Testis (tissue), 2 donors: ENCODE measurements at regions not wholly inside any gene's neighbourhood (a gene's known extent, or its start where the extent isn't known, plus 50 kb on each side); places are given as distances from the start of the nearest gene placed in this dataset.

Source experiments
- DNase-seq: peaks from one replicate; pipeline ENCODE4 v3.0.0-alpha.2; 2019
- H3K27ac ChIP-seq, 2 donors: fragments of 200-600 bp; sonication (generic); one replicate each; pipeline ENCODE4 v1.5.1; 2019
- H3K27me3 ChIP-seq: fragments of 200-600 bp; sonication (generic); one replicate; pipeline ENCODE4 v1.5.1; 2019
- H3K36me3 ChIP-seq: fragments of 200-600 bp; sonication (generic); one replicate; pipeline ENCODE4 v1.5.1; 2017; ENCODE audit warnings: low read depth; ENCODE audit errors: missing control alignments
- H3K4me1 ChIP-seq: fragments of 200-600 bp; sonication (generic); one replicate; pipeline ENCODE4 v1.5.1; 2019
- H3K4me3 ChIP-seq, 2 donors: fragments of 200-600 bp; sonication (generic); one replicate each; pipeline ENCODE4 v1.5.1; 2017 to 2019
- H3K9me3 ChIP-seq: fragments of 200-600 bp; sonication (generic); one replicate; pipeline ENCODE4 v1.5.1; 2017
- POLR2A ChIP-seq: fragments of 450-650 bp; IDR thresholded peaks from one replicate; pipeline ENCODE4 v1.6.1; 2017; ENCODE audit warnings: antibody characterized with exemption, mild to moderate bottlenecking, moderate library complexity
- WGBS, 2 donors: methylation state at CpG; one replicate each; pipeline ENCODE4 v1.1.5; 2018; 5-methylcytosine and 5-hydroxymethylcytosine counted together
- intact Hi-C: fragments of 100-400 bp; cut with DNase I; formaldehyde crosslinking; loops from one replicate; pipeline ENCODE4 v1.15.1; 2023; ENCODE audit warnings: low total_unique reads
- TF ChIP-seq, protein P1 (sequence below), 3 experiments: fragments of 450-650 bp in 2 of 3; fragments of 200-600 bp in 1 of 3; sonication (generic) in 1 of 3; IDR thresholded peaks; one replicate each; pipeline ENCODE4 v1.5.1; 2016 to 2019; ENCODE audit warnings: antibody characterized with exemption in 3 of 3, mild to moderate bottlenecking in 2 of 3, moderate library complexity in 1 of 3

DNA sequence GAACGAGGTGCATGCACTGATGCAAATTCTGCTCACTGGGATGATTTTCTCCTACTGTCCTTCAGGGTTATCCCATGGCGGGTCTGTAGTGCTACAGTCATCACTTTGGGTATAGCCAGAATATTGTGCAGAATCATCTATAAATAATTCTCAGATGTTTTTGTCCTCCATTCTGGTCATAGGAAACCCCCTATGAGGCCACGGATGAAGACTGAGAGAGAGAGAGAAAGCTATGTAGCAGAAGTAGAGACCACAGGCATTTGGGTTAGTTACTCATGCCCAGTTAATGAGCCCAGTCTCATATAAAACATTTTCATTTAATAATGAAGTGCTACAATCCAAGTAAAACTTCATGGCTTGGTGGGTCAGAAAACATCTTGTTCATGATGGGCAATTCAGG lies 145.1 kb upstream of the PLN start:
- WGBS, 2 donors = 89 to 97% methylated on average over 3 of the region's 3 CpGs
- intact Hi-C loops = no loop called here
- no peaks in the 10 kb centered on the region for H3K9me3 ChIP-seq
- TF ChIP-seq, protein P1, sequence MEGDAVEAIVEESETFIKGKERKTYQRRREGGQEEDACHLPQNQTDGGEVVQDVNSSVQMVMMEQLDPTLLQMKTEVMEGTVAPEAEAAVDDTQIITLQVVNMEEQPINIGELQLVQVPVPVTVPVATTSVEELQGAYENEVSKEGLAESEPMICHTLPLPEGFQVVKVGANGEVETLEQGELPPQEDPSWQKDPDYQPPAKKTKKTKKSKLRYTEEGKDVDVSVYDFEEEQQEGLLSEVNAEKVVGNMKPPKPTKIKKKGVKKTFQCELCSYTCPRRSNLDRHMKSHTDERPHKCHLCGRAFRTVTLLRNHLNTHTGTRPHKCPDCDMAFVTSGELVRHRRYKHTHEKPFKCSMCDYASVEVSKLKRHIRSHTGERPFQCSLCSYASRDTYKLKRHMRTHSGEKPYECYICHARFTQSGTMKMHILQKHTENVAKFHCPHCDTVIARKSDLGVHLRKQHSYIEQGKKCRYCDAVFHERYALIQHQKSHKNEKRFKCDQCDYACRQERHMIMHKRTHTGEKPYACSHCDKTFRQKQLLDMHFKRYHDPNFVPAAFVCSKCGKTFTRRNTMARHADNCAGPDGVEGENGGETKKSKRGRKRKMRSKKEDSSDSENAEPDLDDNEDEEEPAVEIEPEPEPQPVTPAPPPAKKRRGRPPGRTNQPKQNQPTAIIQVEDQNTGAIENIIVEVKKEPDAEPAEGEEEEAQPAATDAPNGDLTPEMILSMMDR (IDR thresholded peaks at IDR 0.05) = no peak
- TF ChIP-seq POLR2A = no peak
- H3K36me3 ChIP-seq = no peaks in the 10 kb centered on the region
- no peaks in the 10 kb centered on the region for H3K27me3 ChIP-seq
- H3K27ac ChIP-seq = no peak overlapping the region
- no peak overlapping the region for H3K4me3 ChIP-seq
- H3K4me1 ChIP-seq = no peaks in the 10 kb centered on the region
- DNase-seq = no peak

DNA sequence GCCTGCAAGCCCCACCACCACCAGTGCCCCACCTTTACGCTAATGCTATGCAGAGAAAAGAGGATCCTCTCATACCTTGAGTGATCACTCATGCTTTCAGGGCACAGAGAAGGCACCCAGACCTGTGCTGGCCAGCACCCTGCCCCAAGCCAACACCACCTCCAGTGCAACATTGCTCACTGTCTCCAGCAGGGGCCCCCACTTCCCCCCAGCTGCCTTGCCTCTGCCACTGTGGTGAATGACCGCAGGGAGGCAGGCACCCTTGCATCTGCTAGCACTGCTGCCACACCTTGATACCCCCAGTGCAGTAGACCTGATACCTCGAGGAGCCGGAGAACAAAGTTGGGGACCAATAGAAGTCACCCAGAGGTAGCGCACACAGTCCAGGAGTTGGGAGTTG lies 139.2 kb upstream of the PLN start:
- Histone ChIP-seq H3K27ac (no peak overlapping the region), H3K27me3 (no peaks in the 10 kb centered on the region), H3K4me1 (no peaks in the 10 kb centered on the region), H3K36me3 (no peaks in the 10 kb centered on the region), H3K4me3 (no peak overlapping the region), H3K9me3 (no peaks in the 10 kb centered on the region)
- no peak for DNase-seq
- no peak for TF ChIP-seq POLR2A
- TF ChIP-seq, protein P1 (IDR thresholded peaks at IDR 0.05) = no peak
- intact Hi-C loops = no loop called here
- WGBS, 2 donors = 98 to 99% methylated on average over 5 of the region's 5 CpGs

DNA sequence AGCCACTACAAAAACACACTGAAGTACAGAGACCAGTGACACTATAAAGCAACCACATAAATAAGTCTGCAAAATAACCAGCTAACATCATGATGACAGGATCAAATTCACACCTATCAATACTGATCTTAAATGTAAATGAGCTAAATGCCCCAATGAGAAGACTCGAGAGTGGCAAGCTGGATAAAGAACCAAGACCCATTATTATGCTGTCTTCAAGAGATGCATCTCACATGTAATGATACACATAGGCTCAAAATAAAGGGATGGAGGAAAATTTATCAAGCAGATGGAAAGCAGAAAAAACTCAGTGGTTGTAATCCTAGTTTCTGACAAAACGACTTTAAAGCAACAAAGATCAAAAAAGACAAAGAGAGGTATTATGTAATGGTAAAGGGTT lies 138.1 kb upstream of the PLN start:
- H3K4me1 ChIP-seq = no peaks in the 10 kb centered on the region
- no peaks in the 10 kb centered on the region for H3K36me3 ChIP-seq
- H3K27ac ChIP-seq = no peak overlapping the region
- intact Hi-C loops = no loop called here
- TF ChIP-seq, protein P1 (IDR thresholded peaks at IDR 0.05) = no peak
- TF ChIP-seq POLR2A = no peak
- no peaks in the 10 kb centered on the region for H3K27me3 ChIP-seq
- no peak overlapping the region for H3K4me3 ChIP-seq
- DNase-seq = no peak
- H3K9me3 ChIP-seq = no peaks in the 10 kb centered on the region
- WGBS, 2 donors = 80 to 83% methylated on average over 2 of the region's 2 CpGs
